RCC 7860 (cell line): ENCODE measurements at regions not wholly inside any gene's neighbourhood (a gene's known extent, or its start where the extent isn't known, plus 50 kb on each side); places are given as distances from the start of the nearest gene placed in this dataset.
A peak's percentile ranks its signal among the peaks of the same experiment; 100 is the strongest.
"Not testable (repeated sequence)": the region's sequence is repeated elsewhere in the genome, so short reads cannot be mapped to it uniquely, and the experiment has no call there.

Experiments used
- DNase-seq: peaks from one replicate; pipeline ENCODE4 v3.0.0-alpha.2; 2015; ENCODE audit warnings: low spot score
- FAIRE-seq: peaks from 2 replicates; lab custom pipeline; 2012; peaks lifted over from hg19 to GRCh38; lab: Jason Lieb, UNC

DNA sequence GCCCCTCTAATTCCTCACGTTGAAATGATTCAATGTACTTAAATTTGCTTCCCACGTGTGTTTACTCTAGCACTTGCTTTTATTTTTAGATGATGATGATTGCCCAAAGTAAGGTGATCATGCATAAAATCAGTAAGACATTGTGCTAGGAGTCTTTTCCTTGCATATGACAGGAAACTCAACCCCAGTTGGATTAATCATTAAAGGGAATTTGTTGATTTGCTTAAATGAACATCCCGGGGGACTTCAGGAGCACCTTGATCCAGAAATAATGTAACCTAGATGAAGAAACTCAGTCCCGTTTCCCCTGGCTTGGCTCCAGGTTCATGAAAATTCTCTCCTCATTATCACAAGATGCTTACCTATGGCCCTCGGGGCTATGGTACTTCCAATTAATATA, 106.1 kb upstream of the STC2 start:
- DNase-seq (no peak), FAIRE-seq (no peak)

DNA sequence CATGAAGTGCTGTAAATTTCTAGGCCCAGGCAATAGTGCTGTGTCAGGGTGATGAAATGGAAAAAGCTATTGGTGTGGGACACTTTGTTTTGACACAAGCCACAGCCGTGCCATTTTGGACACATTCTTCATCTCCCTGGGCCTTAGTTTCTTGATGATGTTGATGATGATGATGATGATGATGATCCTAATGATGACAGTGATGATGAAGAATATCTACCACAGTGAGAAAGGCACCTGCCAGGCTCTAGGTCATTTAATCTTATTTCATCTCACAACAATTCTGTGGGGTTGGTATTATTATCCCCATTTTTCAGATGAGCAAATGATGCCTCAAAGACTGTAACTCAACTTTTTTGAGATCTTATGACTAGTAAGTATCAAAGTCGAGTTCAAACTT, 102.2 kb upstream of the STC2 start:
- DNase-seq (no peak), FAIRE-seq (no peak)

DNA sequence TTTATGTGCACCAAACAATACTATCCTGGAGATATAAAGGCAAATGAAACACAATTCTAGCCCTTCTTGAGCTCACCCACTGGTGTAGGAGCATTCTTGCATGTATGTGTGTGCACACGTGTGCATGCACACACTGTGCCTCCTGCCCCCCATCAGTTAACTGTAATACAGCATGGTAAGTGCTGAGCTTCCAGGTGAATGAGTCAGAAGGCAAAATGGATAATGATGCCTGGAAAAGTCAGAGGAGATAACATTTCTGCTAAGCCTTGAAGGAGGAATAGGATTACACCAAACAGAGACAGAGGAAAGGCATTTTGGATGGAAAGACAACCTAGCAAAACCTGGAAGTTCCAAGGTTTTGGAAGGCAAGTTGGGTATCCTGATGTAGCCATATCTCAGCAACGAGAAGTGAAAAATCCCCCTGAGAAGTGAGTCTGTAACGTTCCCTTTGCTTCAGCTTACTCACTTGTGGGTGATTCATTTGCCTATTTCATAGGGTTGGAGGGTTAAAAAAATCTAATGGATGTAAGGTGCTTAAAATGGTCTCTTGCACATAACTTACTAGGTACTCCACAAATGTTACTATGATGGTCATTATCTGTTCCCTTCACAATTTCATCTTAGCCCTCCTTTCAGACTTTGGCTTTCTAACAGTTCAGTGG, 101.4 kb upstream of the STC2 start:
- DNase-seq = peak; percentile 52
- FAIRE-seq = peak; percentile 41

DNA sequence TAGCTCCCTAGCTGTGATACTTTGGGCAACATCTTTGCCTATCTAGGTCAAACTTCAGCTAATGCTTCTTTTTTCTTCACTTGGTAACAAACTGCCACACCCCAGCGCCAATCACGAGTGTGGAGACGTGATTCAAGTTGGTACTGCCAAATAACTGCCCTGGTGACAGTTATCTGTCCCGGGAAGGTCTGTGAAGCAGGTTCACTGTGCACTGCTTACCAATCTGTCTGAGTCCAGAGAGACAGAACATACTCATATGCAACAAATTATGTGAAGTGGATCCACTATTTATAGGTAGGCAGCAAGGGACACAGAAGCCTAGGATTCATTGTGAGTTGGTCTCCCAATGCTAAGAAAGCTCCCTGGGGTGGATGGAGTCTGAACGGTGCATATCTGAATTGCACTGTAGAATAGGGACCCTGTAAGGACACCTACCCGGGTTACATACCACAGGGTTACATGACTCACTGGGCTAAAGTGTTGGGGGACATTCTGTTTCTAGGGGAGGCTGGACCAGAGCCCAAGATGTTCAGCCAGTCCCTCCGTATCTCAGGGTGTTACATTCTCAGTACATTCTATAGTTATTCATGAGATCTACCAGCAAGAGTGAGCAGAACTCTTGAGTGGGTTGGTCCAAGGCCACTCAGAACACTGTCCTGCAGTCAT, 95.4 kb upstream of the STC2 start:
- DNase-seq (no peak), FAIRE-seq (no peak)

DNA sequence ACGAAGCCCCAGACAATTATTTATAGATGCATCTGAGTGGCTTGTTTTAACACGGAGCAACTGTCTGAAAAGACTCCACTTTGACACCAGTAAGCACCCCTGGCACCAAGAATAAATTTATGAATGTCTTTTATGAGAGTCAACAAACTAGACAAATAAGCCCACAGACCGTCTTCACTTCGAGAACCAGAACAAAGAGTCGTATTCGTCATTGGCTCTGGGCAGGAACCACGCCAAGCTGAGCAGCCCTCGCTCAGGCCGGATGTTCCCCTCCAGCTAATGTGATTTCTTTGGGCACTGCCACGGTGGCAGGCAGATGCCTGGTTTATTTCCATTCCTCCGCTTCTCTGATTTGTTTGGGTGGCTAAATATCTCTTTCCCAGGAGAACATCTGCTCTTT, 91.9 kb upstream of the STC2 start:
- DNase-seq = no peak

DNA sequence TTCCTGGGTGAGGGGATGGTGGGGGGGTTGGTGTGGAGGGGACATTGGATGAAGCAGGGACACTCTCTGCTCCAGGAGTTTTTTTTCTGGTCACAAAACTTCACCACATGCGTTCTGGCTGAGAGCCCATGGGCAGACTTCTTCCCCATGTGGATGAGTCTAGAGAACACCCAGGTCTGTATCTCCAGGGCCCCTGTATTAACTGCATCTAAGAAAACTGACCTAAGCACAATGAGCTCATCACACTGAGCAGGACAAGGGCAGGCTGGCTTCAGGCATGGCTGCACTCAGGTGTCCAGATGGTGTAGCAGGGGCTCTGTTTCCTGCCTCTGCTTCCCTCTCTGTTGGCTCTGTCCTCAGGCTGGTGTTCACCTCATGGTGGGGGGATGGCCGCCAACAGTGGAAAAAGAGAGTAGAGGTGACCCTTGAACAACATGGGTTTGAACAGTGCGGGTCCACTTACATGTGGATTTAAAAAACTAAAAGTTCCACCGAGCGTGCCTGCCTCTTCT, 85.3 kb upstream of the STC2 start:
- FAIRE-seq (peak; percentile 84), DNase-seq (peak; percentile 91)

More for the DNA sequence above, 91.9 kb upstream of the STC2 start:
- no peak for FAIRE-seq

DNA sequence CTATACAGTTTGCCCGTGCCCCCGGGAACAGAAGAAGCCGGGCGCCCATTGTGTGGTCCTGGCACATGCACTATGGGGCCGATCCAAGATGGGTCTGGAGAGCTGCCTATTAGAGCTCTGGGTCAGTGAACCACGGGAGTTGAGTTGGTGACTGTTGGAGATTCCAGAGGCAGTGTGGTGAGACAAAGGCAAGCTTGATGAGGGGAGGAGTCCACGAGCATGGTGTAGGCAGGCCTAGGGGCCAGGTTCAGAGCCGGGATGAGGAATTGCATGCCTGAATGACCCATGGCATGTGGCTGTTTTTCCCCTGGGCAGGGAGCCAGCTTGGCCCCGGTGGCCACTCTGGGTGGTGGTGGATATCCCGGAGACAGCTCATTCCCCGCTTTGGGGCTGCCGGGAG, 84.4 kb upstream of the STC2 start:
- peak; percentile 98 for FAIRE-seq
- peak; percentile 99 for DNase-seq

DNA sequence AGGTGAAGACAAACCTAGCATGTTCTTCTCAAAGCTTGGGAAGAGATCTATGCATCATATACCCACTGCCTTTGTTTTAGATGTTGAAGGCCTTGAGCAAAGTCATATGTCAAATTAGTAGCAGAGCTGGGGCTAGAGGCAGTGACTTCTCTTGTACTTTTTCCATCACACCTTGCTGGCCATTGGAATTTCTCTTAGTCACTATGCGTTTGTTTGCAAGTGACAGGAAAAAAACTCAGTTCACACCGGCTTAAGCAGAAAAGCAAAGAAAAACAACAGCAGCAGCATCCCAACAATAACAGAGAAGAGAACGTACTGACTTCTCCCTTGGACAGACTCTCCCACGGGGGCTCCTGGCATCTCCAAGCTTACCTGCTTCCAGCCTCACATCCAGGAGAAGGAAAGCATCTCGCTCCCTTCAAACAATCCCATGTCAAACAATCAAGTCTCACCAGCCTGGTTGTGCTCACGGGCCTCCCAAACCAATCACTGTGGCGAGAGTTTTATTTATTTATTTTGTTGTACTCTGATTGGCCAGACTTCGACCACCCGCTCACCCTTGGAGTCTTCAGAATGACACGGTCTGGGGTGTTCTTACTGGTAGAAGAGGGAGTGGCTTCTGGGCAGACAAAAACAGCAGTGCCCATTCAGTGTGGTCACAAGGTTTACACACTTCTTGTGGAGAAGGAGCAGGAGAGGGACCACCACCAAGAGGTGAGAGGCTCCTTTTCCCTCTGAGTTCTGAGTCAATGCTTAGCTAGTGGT, 83.8 kb upstream of the STC2 start:
- FAIRE-seq (no peak), DNase-seq (no peak)

DNA sequence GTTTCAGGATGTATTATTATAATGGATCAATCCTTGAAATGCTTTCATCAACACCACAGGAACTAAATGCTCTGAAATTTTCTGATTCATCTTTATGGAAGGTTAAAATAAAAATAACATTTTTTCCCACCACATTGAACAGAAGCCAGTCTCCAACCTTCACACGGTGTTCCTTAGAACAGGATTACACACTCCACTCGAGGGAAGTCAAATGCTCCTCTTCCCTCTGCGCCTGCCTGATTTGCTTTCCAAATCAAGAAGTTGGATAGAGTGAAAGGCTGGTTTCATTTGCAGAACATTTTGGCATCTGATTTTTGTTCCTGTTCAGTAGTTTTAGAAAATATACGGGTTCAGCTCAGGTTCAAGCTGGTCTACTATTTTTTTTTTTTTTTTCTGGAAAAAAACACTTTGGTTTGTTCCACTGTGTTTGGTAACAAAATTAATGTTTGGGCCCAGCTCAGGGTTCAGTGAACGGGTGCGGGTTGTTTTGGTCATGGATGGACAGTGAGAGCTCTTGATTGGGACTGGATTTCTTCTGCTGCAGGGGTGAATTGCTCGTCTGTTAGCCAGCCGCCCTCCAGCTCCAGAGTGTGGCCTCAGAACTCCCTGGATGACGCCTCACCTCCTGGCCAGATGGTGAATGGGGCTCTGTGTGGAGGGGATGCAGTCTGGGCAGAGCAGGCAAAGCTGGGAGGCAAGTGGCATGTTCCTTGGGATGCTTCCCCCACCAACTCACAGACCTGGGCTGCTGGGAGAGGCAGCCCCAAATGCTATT, 82.4 kb upstream of the STC2 start:
- no peak for FAIRE-seq
- no peak for DNase-seq

DNA sequence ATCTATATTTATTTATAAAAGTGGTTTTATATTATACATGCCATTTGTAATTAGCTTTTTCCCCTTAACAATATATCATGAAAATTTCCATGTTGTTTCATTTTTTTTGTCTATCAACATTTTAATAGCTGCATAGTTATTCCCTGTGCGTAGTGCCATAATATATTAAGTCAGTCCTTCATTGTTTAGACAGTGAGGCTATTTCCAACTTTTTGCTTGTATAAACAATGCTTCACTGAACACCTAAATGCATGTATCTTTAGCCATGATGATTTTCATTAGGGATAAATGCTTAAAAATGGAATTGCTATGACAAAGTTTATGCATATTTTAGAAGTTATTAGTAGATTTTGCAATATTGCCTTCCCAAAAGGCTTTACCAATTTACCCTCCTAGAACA, 80.7 kb upstream of the STC2 start:
- FAIRE-seq = no peak

DNA sequence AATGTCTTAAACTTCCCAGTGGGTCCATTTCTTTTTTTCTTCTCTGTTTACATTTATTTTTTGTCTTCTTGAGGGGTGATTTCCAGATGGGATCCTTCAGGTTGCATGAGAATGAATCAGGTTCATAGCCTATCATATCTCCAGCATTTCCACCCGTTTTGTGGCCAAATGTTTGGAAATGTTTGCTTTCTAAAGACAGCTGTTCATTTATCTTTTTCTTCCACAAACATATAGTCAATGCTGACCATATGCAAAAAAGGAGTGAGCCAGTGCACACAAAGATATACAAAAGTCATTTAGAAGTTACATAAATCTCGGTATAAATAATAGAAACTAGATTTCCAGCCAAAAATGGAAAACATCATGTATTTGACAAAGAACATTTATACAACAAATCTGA, 71.6 kb upstream of the STC2 start:
- DNase-seq = no peak
- no peak for FAIRE-seq

More for the DNA sequence above, 80.7 kb upstream of the STC2 start:
- DNase-seq = no peak

DNA sequence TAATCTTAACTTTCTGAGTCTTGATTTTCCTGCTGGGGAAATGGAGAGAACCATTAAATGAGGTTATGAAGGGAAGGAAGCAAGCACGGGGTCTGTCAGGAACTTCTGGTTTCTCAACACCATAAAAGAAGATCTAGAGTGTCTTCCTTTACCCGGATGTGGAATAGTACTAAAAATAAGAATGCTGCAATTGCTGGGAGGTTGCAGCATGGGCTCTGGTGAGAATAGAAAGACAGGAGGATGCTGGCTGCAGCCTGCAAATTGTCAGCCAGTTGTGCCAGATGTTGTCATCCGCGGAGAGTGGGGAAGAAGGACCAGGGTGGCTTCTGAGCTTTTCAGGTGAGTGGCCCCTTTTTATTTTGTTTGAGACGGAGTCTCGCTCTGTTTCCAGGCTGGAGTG, 69.3 kb upstream of the STC2 start:
- no peak for DNase-seq
- no peak for FAIRE-seq

DNA sequence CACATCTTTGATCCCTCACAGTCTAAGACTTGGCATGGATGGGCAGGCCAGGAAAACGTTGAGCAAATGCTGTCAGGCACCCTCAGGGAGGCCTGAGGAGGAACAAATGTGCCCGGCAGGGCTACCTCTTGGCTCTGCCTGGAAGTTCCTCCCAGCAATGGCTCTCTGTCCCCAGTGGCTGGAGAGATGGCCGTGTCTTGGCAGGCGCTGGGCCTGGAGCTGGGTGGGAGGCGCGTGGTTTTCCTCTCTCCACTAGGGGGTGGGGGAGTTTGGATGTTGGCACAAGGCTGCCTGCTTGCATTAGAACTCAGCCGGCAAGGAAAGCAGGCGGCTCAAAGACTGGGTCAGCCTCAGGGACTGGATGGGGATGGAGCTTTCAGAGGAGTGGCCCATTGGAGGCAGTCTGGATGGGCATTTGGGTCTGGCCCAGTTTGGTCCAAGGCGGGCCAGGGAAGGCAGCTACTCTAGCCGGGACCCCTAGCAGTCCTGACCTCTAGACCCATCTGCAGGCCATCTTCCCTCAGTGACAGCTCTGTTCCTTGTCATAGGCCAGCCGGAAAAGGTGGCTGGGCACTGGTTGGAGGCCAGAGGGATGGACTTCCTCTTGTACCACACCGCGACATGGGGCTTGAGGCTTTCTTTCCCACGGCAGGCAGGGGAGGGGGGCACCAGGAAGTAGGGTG, 68.2 kb upstream of the STC2 start:
- FAIRE-seq (no peak), DNase-seq (no peak)

DNA sequence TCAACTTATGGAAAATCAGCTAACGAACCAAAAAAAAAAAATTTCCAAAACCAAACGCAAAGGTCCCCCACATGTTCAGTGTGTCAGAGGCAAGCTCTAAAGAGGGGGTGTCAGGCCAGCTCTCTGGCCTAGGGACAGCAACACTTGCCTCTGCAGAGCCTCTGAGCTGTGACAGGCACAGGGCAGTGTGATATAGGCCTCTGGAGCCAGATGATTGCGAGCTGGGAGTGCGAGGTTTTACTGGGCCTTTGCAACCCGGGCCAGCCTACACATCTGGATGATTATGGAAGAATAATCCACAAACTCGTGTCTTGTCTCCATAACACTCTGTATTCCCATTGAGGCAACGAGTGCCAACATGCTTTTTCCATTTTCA, 67.7 kb upstream of the STC2 start:
- DNase-seq = no peak
- FAIRE-seq = no peak

DNA sequence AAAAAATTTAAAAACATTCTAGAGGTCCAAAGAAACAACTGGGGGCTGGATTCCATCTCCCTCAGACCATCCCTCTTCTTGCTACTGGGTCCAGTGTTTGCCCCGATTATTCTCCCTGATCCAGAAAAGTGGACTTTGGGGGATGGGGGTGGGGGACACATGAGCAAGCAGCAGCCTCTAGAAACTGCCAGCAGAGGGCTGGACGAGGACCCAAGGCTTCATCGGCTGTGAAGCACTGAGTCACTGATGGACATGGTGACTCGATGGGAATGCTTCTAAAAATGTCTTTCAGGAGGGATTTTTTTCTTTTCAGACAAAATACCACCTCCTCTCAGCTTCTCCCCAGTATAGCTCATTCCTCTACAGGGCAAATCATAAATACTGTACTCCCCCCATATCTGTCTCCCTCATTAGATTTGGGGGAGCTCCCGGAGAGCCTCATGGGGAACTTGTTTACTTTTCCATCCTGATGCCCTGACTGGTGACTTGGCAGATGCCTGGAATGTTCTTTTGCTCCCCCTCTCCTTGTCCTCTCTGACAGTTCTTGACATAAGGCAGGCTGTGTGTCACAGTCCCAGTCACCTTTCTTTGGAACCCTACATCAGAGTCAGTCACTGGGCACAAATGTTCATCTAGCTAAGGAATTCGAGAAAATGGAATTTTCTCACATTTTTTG, 67.2 kb upstream of the STC2 start:
- DNase-seq (peak; percentile 60), FAIRE-seq (peak; percentile 29)

DNA sequence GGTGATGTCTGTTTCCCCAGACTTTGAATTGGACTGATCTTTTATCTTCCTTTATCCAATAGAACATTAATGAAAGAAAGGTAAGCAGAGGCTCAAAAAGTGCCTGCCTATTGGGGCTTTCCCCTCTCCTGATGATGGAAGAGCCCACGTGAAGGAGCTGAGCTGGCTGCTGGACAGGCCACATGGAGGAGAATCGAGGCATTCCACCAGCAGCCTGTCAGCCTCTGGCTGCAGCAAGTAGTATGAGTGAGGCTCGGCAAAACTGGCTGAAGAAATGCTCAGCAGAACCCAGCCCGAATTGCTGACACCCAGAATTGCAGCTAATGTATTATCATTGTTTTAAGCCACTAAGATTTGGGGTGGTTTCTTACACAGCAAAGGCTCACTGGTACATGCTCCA, 66.5 kb upstream of the STC2 start:
- DNase-seq (no peak), FAIRE-seq (no peak)

DNA sequence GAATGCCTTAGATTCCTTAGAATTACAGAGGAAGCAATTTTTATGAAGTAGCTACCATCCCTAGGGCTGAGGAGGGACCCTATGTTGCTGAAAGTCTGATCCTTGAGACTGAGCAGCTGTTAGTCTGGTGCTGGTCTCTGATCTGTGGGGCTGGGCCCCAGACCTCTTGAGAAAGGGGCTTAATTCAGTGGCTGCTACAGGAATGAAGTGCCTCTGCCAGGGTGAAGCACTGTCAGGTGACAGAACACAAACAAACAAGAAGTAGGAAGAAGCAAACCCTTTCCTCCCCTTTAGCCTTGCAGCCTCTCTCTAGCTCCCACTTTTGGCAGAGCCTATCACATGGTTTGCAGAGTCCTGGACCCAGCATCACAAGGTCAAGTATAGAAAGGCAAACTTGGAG, 64.0 kb upstream of the STC2 start:
- DNase-seq (no peak), FAIRE-seq (no peak)

DNA sequence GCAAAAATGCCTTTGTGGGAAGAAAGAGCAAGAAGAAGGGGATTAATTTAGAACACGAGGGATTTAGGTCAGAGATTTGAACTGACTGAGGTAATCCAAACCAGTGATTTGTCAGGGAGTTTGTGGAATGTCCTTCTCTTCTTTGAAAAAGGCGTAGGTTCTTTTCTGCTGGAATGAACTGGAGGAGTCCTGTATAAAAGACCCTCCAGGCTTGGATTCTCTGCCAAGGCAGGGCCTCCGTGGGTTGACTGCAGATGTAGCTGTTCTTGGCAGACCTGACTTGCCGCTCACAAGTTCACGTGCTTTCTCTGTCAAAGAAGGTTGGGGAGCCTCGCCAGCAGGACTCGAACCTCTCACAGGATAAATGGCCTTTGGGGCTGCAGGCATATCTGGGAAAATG, 62.8 kb upstream of the STC2 start:
- no peak for FAIRE-seq

DNA sequence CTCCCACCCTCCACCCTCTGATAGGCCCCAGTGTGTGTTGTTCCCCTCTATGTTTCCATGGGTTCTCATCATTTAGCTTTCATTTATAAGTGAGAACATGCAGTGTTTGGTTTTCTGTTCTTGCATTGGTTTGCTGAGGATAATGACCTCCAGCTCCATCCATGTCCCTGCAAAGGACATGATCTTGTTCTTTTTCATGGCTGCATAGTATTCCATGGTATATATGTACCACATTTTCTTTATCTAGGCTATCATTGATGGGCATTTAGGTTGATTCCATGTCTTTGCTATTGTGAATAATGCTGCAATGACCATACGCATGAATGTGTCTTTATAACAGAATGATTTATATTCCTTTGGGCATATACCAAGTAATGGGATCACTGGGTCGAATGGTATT, 59.1 kb upstream of the STC2 start:
- not testable (repeated sequence) for FAIRE-seq, DNase-seq

More for the DNA sequence above, 62.8 kb upstream of the STC2 start:
- no peak for DNase-seq

DNA sequence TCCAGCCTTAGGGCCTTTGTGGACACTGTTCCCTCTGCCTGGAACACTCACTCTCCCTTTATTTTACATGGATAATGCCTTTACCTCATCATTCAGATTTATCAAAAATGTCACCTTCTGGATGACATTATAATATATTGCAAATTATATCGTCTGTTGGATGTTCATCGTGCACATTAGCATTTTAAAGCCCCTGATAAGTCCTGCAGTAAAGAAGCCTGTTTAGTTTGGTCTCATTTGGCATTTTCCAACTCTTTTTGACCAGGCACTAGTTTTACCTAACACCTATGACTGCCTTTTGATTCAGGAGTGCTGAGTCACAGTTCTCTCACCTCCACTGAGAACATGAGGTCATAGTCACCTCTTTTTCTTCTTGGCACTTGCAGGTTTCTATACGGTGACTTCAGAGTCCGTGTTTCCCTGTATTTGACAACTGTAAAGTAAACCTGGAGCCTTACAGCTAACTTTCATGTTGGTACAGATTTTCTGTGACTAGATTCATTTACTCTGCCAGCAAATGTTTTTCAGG, 57.7 kb upstream of the STC2 start:
- DNase-seq = no peak
- FAIRE-seq = no peak
